Ramos (cell line): ENCODE measurements at regions not wholly inside any gene's neighbourhood (a gene's known extent, or its start where the extent isn't known, plus 50 kb on each side); places are given as distances from the start of the nearest gene placed in this dataset.

Source experiments
- in situ Hi-C: fragments of 300-500 bp; cut with MboI; formaldehyde crosslinking; loops from one replicate; pipeline ENCODE4 v1.14.3; 2022; ENCODE audit warnings: low sequenced_read_pairs; ENCODE audit not compliant: unreplicated experiment

- in situ Hi-C loops: no loop called here
These were observed 624.5 kb upstream of the VSTM2A start for GRCh38 chr7:53917637-53918036.

GRCh38 chr7:53920011-53920410 lies 622.2 kb upstream of the VSTM2A start:
- in situ Hi-C loops: no loop called here

- in situ Hi-C loops: no loop called here
These were observed 601.7 kb upstream of the VSTM2A start for GRCh38 chr7:53940483-53940882.

GRCh38 chr7:53947732-53948131 lies 594.4 kb upstream of the VSTM2A start:
- in situ Hi-C loops: no loop called here

- in situ Hi-C loops: no loop called here
These were observed 576.5 kb upstream of the VSTM2A start for GRCh38 chr7:53965716-53966115.

GRCh38 chr7:53983480-53983879 lies 558.7 kb upstream of the VSTM2A start:
- in situ Hi-C loops: no loop called here

- in situ Hi-C loops: no loop called here
These were observed 557.4 kb upstream of the VSTM2A start for GRCh38 chr7:53984776-53985175.

GRCh38 chr7:53988376-53988775 lies 553.8 kb upstream of the VSTM2A start:
- in situ Hi-C loops: no loop called here

GRCh38 chr7:53993224-53993623 lies 549.0 kb upstream of the VSTM2A start:
- in situ Hi-C loops: no loop called here

GRCh38 chr7:53996876-53997275 lies 545.3 kb upstream of the VSTM2A start:
- in situ Hi-C loops: no loop called here

GRCh38 chr7:54014765-54015164 lies 527.4 kb upstream of the VSTM2A start:
- in situ Hi-C loops: no loop called here

- in situ Hi-C loops: no loop called here
These were observed 526.9 kb upstream of the VSTM2A start for GRCh38 chr7:54015251-54015650.

GRCh38 chr7:54037873-54038272 lies 504.3 kb upstream of the VSTM2A start:
- in situ Hi-C loops: no loop called here

GRCh38 chr7:54060643-54061042 lies 481.5 kb upstream of the VSTM2A start:
- in situ Hi-C loops: no loop called here

GRCh38 chr7:54066643-54067042 lies 475.5 kb upstream of the VSTM2A start:
- in situ Hi-C loops: no loop called here

GRCh38 chr7:54069843-54070242 lies 472.3 kb upstream of the VSTM2A start:
- in situ Hi-C loops: no loop called here

GRCh38 chr7:54072710-54073109 lies 469.5 kb upstream of the VSTM2A start:
- in situ Hi-C loops: no loop called here

- in situ Hi-C loops: no loop called here
These were observed 465.6 kb upstream of the VSTM2A start for GRCh38 chr7:54076616-54077015.

- in situ Hi-C loops: no loop called here
These were observed 461.6 kb upstream of the VSTM2A start for GRCh38 chr7:54080525-54080924.

- in situ Hi-C loops: no loop called here
These were observed 461.2 kb upstream of the VSTM2A start for GRCh38 chr7:54080971-54081370.

- in situ Hi-C loops: no loop called here
These were observed 457.8 kb upstream of the VSTM2A start for GRCh38 chr7:54084340-54084739.

GRCh38 chr7:54090652-54091213 lies 451.4 kb upstream of the VSTM2A start:
- in situ Hi-C loops: no loop called here

GRCh38 chr7:54091322-54091721 lies 450.9 kb upstream of the VSTM2A start:
- in situ Hi-C loops: no loop called here
